IPS-NIHi7 (cell line): ENCODE measurements at regions not wholly inside any gene's neighbourhood (a gene's known extent, or its start where the extent isn't known, plus 50 kb on each side); places are given as distances from the start of the nearest gene placed in this dataset.

Experiments used
- DNase-seq: peaks from one replicate; pipeline ENCODE4 v3.0.0; 2012; ENCODE audit warnings: mixed read lengths; ENCODE audit errors: extremely low spot score

DNA sequence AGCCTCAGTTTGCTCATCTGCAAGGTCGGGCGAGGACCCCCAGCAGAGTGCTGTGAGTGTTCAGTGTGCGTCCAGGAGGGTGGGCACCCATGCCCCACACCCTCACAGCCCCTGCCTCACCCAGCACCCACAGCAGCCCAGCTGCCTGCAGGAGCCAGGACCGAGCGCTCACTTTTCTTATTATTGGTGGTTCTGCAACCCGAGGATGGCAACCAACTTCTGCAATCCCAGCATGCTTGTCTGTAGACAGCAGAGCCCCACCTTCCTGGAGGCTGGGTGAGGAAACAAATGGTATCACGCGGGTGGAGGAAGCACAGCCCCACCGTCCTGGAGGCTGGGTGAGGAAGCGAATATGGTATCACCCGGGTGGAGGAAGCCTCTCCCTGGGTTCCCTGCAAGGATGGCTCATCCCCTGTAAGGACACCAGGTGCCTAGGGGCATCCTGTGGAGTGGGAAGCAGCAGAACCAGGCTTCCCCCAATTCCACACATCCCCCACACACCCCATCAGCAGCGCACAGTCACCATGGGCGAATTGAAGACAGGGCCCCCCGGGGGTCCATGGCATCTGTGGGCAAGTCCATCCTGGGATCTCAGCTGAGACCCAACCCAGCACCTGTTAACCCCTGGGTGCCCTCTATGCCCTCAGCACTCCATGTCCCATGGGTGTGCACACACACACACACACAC, 220.5 kb upstream of the RAB6C start:
- no peak for DNase-seq

DNA sequence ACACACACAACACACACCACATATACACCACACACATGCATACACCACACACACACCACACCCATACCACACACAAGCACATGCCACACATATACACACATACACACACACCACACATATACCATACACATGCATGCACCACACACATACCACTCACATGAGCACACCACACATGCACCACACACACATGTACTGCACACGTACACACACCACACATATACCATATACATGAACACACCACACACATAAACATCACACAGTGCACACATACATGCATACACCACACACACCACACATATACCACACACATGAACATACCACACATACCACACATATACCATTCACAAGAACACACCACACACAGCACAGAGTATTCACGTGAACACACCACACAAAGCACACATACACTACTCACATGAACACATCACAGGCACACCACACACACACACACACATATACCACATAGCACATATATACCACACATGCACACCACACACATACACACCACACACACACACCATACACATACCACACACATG, 219.9 kb upstream of the RAB6C start:
- DNase-seq, result no peak

DNA sequence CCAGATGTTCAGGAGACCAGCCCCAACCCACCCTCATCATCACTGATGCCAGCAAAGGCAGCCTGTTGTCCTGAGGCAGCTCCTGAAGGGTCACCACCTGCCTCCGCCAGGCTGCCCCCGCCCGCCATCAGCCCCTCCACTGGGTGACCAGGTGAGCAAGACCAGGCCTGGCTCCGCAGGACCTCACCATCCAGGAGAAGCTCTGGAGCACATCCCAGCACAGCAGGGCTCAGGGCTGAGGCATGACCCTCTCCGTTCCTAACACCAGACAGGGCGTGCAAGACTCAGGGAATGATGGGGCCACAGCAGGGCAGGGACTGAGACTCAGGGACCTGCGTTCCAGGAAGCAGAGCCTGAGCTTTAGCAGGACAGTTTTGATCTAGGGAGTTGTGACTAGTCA, 218.8 kb upstream of the RAB6C start:
- DNase-seq, result no peak

DNA sequence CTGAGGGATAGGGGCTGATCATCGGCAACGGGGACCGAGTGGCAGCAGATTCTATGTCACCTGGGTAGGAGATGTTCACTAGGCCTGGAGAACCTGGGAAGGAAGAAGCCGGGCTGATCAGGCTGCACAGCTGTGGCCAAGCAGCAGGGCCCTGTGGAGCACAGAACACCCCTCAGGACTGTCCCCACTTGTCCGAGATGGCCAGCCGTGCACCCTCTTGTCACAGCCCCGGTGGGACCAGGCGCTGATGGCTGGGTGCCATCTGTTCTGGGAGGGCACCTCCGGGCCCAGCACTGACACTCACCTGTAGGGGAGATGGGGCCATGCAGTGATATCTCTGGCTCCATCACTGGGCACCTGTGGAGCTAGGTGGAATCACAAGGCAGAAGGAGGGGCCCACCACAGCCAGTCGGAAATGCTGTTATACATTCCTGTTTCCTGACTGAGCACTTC, 217.9 kb upstream of the RAB6C start:
- no peak for DNase-seq

DNA sequence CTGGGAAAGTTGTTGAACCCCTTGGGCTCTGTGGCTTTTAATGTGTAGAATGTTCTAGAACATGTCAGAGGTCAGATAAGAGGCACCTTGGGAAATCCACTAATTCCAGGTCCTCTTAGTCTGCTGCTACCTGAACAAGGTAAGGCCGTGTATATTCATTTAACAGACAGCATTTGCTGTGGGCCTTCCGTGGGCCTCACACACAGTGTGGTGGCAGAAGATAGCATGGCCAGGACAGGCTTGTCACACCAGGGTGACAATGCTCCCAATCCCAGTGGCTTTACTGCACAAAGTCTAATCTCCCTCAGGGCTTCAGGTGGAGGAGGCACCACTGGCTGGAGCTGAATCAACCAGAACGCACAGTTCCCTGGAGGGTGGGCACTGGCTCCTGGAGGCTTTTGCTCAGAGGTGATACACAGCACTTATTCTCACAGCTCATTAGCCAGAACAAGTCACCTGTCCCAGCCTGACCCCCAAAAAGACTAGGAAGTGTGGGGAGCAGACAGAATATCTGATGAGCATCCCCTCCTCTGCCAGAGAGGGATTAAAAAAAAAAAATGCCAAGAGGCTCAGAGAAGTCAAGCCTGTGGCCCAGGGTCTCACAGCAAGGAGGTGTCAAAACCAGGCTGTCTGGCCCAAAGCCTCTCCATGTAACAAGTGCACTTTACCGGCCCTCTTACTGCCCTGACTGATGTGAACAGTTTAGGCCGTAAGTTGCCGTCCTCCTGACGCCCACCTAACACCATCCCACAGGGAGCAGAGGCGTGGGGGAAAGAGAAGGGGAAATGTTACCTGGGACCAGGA, 216.9 kb upstream of the RAB6C start:
- DNase-seq, result no peak

DNA sequence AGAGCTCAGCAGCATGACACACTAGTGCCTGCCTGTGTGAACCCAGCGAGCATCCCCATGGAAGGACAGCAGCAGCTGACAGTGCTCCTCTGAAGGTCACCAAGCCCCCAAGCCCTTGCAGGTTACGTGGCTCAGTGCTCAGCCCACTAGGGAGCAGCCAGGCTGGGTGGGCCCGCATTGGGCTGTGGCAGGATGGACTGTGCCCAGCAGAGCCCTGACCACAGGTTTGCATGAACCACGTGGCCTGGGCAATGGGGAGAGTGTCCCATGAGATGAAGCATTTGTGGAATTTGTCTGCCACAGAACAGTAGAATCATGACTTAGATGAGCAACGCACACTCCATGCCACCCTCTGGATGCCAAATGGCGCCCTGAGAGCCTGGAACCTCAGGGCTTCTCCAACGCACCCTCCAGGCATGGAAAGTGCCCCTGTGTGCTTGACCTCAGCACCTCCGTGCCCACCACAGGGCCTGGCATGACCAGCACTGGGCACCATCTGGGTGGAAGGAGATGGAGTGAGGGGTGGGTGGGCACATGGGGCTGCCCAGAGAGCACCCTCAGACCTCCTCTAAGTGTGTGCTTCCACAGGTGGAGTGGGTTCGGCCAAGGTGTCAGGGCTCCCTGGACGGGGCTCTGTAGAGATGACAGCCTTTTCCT, 216.1 kb upstream of the RAB6C start:
- DNase-seq, result no peak

DNA sequence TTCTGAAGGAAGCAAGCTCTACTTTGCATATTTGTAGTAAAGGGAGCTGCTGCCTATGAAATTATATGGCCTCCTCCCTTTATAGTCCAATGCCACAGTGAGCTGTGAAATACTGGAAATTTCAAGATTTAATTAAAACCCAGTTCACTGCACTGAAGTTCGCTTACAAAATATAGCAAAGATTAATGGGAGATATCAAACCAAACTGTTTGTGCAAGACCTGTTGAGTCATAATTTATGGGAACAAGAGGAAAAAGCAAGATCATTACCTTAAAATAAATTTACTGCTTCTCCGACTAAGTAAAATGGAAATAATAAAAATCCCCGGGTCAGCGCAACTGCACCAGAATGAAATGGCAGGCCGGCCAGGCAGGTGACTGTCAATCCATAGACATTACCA, 215.5 kb upstream of the RAB6C start:
- DNase-seq, result no peak

DNA sequence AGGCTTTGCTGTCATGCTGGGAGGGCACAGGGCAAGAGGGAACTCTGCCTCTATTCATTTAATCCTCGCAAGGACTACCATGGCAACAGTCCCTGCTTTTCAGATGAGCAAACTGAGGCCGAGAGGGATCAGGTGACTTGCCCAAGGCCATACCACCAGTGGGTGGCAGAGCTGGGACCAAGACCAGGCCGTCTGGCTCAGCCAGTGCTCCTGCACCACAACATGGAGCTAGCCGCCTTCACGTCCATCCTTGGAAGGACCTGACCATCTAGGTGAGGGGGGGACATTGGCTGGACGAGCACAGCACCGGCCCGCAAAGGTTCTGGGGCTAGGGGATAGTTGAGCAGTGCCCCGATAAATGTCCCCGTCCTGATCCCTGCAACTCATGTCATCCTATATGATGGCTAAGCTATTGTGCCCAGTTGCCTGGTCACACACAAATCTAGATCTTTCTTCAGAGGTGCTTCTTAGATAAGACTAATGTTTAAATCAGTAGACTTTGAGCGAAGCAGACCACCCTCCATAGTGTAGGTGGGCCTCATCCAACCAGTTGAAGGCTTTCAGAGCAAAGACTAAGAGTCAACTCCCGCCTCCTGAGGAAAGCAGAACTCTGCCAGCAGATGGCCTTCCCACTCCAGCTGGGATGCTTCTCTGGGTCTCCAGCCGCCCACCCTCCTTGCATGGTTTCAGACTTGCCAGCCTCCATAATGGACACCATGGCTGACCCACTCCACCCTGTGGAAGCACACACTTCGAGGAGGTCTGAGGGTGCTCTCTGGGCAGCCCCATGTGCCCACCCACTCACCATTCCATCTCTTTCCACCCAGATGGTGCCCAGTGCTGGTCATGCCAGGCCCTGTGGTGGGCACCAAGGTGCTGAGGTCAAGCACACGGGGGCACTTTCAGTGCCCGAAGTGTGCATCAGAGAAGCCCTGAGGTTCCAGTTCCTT, 214.8 kb upstream of the RAB6C start:
- no peak for DNase-seq

DNA sequence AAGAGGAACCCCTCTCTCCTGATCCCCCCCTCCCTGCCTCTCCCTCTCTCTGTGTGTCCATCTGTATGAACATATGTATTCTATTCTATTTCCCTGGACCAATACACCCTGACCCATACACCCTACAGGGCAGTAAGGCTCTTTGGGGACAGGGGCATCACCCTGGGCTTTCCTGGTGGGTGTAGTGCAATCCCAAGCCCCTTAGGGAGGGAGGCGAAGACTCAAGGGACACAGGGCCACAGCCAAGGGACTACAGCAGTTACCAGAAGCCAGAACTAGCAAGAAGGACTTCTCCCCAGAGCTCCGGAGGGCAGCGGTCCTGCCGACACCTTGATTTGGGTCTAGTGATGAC, 214.2 kb upstream of the RAB6C start:
- DNase-seq, result no peak

DNA sequence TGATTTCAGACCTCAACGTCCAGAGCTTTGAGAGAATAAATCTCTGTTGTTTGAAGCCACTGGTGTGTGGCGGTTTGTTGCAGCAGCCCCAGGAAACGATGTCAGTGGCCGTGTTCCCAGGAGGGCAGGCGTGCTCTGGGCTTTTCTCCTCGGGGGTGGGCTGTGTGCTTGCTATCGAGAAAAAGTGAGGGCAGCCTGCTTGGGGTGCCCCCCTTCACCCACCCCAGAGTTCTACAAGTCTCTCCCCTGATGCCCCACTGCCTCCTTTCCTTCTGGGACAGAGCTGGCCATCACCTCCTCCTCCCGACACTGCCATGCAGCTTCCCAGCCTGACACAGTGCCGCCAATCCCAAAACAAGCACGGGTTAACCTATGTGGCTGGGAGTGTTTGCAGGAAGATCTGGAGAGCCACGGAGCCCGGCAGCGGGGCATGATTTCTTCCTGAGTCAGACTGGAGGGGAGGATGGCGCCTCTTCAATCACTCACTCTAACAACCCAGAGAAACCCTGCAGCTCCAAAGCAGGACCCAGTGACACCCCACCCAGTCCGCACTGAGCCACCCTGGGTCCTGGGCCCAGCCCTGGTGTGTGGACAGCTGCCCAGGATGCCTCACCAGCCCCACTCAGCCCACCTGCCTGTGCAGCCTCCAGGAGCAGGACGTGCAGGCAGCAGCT, 213.7 kb upstream of the RAB6C start:
- no peak for DNase-seq

DNA sequence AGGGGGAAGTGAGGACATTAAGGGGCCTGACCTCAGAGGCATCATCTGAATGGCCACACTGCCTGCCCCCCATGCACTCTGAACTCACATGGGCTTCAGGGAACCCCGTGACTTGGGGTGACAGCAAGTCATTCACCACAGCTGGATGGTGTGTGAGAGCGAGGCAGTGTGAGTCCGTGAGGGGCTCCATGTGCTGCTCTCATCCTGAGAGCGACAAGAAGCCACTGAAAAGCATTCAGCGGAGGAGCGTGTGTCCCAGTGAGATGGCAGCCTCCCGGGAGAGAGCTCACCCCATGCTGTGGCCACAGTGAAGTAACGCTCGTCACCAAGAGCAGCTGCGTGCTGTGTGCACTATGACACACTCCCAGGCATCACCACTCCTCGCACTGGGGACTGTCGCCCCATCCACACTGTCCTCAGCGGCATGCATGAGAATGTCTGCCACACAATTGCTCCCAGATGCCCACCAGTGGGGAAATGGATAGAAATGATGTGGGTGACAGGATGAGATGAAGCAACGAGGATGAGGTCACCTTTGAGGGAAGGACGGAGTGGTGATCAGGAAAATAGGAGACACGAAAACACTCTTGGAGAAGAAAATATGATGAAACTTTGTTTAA, 213.0 kb upstream of the RAB6C start:
- DNase-seq, result no peak

DNA sequence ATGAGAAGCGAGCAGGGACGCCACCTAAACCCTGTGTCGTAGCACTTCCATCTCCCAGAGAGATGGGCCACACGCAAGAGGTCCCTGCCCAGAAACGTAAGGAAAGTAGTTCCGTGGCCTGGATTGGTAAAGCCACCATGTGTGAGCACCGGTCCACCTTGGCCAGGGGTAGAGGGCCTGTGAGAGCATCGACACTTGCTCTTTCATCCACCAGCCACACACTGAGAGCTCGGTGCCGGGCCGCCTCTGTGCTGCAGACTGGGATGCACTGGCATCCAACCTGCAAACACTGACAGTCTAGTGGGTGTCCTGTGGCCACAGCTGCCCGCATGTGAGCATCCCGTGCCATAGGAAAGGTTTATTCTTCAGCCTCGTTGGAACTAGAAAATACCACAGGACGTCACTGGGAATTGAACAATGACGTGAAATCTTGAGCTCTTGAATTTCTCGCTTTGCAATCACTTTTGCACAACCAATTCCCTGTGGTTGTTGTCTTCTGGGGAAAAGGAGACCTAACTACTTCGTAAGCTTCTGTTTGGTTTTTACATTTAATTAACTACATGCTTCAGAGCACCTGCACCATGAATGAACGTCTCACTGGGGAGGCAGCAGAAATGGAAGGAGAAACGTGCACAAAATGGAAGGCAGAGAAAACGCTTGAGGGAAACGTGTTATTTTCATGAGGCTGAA, 212.0 kb upstream of the RAB6C start:
- DNase-seq, result no peak

DNA sequence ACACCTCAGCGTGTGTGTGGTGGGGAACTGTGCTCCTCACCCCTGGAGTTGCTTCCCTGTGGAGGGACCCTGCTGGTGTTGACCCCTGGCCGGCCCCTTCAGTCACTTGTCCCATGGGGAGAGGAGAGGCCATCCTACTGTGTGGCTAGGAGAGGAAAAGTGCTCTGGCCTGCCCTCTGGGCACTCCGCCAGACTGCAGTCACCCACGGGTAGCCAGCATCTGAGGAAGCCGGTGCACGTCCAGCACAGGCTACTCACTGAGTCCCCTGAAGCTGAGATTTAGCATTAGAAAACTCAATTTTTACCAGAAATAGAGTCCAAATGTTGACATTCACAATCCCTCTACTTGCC, 211.5 kb upstream of the RAB6C start:
- no peak for DNase-seq

DNA sequence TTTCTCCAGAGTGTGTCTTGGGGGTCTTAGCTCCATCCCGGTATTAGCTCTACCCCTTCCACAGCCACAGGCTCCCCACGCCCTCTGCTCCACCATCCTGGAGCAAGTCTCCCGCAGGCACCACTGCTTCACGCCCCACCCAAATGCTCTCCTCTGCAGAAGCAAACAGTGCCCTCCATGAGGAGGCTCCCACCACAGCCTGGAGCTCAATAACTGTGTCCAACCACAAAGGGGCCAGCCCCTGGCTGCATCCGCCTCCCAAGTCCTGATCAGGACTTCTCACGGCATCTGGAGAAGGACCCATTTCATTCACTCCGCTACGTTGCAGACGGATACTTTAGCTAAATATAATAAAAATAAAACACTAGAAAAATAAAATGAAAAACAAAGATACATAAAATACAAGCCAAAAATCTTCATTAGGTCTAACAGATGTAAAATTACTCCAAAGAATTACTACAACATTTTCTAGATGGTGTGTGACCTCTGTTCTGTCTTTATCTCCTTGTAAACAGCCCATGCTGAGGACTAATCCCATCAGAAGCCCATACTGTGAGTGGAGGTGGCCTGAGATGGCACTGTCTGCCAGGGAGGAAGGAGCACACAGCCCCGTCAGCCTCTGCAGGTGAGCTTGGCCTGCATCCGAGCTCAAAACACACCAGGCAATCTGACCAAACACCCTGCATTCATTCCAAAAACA, 210.8 kb upstream of the RAB6C start:
- no peak for DNase-seq

DNA sequence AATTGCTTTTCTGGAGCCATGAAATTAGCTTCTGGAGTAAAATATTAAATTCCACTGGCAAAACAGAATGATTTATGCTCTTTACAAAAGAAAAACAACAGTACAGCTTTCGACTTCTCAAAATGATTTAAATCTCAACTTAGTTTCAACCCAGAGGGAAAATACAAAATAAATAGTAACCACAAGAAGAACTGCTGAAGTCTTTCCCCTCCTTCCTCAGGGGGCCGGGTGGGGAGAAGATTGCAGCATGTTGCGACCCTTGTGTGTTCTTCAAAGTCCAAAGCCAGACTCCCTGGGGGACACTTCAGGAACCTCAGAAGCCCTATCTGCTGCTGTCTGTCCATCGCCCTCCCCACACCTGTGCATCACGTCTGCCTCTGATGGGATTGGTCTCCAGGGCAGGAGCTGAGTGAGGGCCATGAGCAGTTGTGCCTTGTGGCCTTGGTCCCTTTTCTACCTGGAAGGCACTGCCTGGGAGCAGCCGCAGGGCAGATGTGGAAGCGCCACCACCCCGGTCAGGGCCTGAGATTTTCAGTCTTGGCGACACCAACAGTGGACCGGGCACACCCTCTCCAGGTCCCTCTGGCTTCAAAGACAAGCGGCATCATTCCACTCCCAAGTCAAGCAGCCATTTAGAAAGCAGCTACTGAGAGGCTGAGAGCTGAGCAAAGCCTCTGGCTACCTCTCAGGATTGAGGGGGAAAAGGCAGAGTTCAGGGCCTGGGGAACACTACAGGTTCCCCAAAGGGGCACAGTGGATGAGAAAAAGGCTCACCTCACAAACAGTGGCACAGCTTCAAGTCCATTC, 210.1 kb upstream of the RAB6C start:
- no peak for DNase-seq

DNA sequence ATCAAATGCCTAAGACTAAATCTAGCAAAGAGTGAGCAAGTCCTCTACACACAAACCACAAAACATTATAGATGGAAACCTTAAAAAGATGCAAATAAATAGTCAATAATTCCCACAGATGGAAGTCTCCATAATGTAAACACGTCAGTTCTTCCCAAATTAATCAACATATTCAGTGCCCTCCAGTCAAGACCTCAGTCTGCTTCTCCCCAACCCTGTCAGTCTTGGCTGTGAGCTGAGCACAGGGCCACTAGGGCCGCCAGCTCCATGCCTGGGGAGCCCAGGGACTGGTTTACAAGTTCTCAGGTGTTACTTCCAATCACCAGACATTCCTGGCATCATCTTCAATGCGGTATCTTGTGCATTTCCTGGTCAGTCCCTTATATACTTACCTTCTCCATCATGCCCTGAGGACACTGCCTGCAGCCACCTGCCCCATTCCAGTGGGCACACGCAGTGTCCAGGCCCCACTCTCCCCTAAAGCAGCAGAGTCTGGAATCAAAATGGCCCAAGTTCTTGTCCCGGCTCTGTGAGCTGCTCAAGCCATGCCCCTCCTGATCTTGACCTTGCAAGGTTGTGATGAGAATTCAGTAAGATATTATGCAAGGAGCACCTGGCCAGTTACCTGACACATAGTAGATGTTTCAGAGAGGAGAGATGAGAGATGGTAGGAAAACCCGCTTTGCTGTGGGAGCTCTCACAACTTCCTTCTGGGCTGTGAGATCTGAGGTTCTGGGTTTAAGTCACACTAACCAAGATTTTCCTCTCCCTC, 207.9 kb upstream of the RAB6C start:
- DNase-seq, result no peak

DNA sequence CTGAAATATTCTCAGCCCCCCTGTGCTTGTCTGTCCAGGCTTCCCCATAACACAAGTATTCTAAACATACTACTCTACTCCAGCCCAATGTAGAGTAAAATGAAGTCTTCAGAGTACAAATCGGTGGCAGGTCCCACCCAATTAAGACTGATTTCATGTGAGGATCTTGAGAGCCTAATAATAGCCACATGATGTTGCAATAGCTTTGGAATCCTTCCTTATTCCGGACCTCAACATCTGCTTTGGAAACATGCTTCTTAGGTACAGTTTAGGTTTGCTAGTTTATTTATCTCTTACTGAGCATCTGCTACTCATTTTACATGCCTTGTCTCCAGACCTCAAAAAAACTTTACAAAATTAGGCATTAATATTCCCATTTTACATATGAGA, 207.3 kb upstream of the RAB6C start:
- DNase-seq, result no peak
